MV-4-11 (cell line): ENCODE measurements at regions not wholly inside any gene's neighbourhood (a gene's known extent, or its start where the extent isn't known, plus 50 kb on each side); places are given as distances from the start of the nearest gene placed in this dataset.
"Not testable (repeated sequence)": the region's sequence is repeated elsewhere in the genome, so short reads cannot be mapped to it uniquely, and the experiment has no call there.

Experiments
- DNase-seq: peaks from one replicate; lab custom pipeline; 2025; lab: John Stamatoyannopoulos, UW

DNA sequence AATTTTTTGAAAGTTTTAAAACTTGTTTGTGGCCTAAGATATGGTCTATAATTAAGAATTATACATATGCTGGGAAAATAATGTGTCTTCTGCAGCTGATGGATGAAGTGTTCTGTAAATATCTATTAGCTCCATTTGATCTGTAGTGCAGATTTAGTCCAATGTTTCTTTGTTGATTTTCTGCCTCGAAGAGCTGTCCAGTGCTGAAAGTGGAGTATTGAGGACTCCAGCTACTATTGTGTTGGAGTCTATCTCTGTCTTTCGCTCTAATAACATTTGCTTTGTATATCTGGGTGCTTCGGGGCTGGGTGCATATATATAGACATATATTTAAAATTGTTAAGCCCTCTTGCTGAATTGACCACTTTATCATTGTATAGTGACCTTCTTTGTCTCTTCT is 2127.3 kb downstream of the PCDH7 start:
- peak; percentile 15 for DNase-seq

- no peak for DNase-seq
Observed at GRCh38 chr4:32855622-32856021, 2135.5 kb downstream of the PCDH7 start.

GRCh38 chr4:32858361-32858760 is 2138.2 kb downstream of the PCDH7 start:
- no peak for DNase-seq

DNA sequence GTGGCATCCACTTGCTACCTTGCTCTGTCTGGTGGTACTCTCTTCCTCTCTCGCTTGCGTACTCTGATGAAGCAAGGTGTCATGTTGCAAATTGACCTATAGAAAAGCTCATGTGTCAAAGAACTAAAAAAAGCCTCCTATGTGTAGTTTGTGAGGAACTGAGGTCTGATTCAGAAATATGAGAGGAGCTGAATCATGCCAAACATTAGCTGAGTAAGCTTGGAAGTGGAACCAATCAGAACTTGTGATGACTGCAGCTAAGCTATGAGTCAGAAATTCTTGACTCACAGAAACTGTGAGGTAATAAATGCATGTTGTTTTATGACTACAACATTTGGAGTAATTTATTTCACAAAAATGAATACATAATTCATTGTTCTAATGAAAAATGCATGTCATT is 2138.8 kb downstream of the PCDH7 start:
- DNase-seq, result peak; percentile 75

DNA sequence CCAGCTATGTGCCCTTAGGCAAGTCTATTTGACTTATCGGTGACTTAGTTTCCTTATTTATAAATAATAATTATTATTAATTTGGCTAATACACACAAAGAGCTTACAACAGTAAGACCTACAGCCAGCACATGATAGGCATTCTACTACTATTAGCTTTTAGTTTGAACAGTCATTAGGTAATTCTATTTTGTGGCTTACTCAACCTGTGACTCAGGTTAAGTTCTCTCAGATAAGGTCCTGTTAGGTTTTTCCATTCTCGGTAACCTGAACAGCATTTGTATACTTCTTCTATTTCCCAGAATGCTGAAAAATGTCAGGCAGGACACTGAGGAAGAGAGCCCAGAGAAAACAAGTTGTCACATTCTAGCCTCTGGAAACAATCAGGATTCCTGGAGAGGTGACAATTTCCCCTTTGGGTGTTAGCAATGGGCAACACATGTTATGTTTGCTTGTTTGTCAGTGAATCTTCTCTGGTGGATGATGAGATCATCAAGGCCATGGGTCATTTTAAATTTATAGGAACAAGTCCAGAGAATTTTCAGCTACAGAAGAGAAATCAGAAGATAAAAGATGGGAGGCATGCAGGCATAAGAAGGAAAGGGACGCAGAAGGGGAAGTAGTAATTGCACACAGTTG is 2144.7 kb downstream of the PCDH7 start:
- DNase-seq, result peak; percentile 26

- DNase-seq, result no peak
Observed at GRCh38 chr4:32876546-32876945, 2156.4 kb downstream of the PCDH7 start.

GRCh38 chr4:32879913-32880312 is 2159.7 kb downstream of the PCDH7 start:
- no peak for DNase-seq

DNA sequence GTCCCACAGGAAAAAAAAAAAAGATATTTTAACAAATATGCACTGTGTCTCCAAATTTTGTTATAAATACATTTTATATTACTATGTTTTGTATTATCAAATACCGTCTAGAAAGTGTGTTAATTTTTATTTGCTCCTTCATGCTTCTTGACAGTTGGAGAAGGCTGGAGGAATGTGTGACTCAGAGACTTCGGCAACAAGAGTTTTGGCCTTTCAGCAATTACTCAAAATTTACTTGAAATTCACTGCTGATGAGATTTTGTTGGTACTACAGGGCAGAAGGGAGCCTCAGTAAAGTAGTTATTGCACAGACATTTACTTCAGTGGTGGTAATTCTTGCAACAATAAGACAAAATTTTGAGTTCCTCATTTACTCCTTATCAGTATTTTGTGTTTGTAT is 2164.0 kb downstream of the PCDH7 start:
- no peak for DNase-seq

- DNase-seq, result no peak
Observed at GRCh38 chr4:32890398-32890797, 2170.2 kb downstream of the PCDH7 start.

- DNase-seq, result no peak
Observed at GRCh38 chr4:32909053-32909452, 2188.9 kb downstream of the PCDH7 start.

GRCh38 chr4:32909736-32910135 is 2189.6 kb downstream of the PCDH7 start:
- DNase-seq, result no peak

DNA sequence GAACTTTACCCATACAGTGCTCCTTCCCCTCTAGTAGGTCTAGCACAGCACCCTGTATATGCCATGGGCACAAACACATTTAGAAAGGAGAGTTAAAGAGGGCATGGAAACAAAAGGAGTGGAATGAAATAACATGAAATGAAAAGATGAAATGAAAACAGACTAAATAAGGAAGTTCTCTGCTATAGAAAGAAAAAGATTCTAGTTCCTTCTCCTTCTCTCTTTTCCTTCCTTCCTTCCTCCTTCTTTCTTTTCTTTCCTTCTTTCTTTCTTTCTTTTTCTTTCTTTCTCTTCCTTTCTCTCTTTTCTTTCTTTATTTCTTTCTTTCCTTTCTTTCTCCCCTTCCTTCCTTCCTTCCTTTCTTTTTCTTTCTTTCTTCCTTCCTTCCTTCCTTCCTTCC is 2197.4 kb downstream of the PCDH7 start:
- no peak for DNase-seq

- no peak for DNase-seq
Observed at GRCh38 chr4:32929796-32930699, 2209.9 kb downstream of the PCDH7 start.

GRCh38 chr4:32930700-32931099 is 2210.5 kb downstream of the PCDH7 start:
- no peak for DNase-seq

DNA sequence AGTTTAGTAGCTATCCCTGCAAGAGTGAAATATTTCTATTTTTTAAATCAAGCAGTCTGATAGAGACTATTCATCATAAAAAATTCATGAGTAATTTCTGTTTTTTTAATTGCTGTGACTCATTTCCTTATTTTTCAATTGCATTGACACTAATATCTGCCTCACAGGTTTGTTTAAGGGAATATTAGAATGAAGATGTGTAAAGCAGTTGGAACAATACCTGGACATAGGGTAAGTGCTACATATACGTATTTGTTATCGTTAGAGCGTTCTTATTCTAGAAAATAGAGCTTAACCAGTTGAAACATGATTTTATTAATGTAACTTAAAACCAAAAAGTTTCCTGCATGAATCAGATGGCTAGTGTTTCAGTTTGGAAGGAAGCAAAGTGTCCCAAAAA is 2211.3 kb downstream of the PCDH7 start:
- no peak for DNase-seq

- no peak for DNase-seq
Observed at GRCh38 chr4:32932156-32932555, 2212.0 kb downstream of the PCDH7 start.

- not testable (repeated sequence) for DNase-seq
Observed at GRCh38 chr4:32939222-32939621, 2219.1 kb downstream of the PCDH7 start.

GRCh38 chr4:32950866-32951265 is 2230.7 kb downstream of the PCDH7 start:
- no peak for DNase-seq

- DNase-seq, result no peak
Observed at GRCh38 chr4:32958586-32958985, 2238.4 kb downstream of the PCDH7 start.

- DNase-seq, result no peak
Observed at GRCh38 chr4:32962100-32962499, 2241.9 kb downstream of the PCDH7 start.

- no peak for DNase-seq
Observed at GRCh38 chr4:32985256-32985655, 2265.1 kb downstream of the PCDH7 start.

DNA sequence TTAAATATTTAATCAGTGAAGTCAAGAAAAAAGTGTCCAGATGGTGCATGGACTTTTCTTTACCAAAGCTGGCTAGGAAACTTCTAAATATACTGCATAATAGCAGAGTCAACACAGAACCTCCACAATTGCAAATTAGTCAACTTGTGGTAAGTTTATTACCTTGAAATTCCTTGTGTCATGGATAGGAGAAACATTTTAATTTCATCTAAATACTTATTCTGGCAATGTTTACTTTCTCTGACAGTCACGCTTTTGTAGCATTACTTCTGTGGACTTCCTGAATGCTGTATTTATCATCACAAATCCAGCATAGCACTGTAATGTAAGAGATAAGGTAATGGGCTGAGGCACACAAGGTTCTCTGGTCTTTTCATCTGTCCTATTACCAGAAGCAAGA is 2266.1 kb downstream of the PCDH7 start:
- DNase-seq, result no peak

DNA sequence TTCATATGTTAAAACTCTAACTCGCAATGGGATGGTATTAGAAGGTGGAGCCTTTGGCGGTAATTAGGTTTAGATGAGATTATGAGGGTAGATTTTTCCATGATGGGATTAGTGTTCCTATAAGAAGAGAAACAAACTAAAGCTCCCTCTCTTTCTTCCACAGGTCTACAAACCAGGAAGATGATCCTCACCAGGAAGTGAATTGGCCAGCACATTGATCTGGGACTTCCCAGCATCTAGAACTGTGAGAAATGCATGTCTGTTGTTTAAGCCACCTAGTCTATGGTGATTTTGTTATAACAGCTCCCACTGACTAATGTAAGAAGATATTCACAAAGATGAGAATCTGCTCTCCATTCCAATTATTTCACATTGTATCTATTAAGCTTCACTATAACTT is 2266.9 kb downstream of the PCDH7 start:
- DNase-seq, result no peak
